HG03095 (cell line): ENCODE measurements at regions not wholly inside any gene's neighbourhood (a gene's known extent, or its start where the extent isn't known, plus 50 kb on each side); places are given as distances from the start of the nearest gene placed in this dataset.
"Not testable (repeated sequence)": the region's sequence is repeated elsewhere in the genome, so short reads cannot be mapped to it uniquely, and the experiment has no call there.

Experiments used
- ATAC-seq: cut with Tn5 transposase; IDR thresholded peaks from one replicate; pipeline ENCODE4 v1.9.1; 2021; ENCODE audit warnings: moderate library complexity; ENCODE audit not compliant: unreplicated experiment

GRCh38 chr22:22773979-22774604 is 113.5 kb upstream of the IGLL5 start:
- no peak for ATAC-seq

DNA sequence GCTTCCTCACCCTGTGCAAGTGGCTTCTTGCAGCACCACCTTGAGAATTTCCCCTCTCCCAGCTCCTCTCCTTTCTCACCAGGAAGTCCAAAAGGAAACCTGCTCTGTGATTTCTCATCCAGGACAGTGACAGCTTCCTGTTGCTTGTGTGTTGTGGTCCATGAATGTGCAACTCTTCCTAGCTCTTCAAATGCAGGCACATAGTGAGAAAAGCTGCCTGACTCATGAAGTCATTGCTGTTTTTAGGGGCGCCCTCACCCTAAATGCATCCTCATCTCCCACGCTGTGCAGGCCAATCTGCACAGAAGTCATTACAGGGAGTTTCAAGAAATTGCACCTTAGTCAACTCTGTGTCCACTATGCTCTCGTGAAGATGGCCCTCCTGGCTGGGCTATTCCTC is 112.9 kb upstream of the IGLL5 start:
- ATAC-seq, result not testable (repeated sequence)

DNA sequence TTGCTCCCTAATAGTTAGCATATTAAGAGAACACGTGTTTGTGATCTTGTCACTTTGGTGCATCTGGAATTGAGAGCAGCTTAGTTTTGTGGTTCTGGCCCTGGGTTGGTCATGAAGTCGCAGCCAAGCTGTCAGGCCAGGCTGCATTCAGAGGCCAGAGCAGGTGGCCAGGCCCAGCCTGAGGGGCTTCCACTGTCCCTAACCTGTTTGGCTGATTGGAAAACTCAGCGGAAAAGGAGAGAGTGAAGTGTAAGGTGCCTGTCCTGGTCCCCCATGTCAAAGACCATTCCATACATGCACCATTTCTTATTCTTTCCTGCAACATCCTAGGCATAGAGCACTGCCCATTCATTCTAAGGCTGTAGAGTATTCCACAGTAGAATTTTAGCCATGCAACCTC is 111.5 kb upstream of the IGLL5 start:
- ATAC-seq, result no peak

DNA sequence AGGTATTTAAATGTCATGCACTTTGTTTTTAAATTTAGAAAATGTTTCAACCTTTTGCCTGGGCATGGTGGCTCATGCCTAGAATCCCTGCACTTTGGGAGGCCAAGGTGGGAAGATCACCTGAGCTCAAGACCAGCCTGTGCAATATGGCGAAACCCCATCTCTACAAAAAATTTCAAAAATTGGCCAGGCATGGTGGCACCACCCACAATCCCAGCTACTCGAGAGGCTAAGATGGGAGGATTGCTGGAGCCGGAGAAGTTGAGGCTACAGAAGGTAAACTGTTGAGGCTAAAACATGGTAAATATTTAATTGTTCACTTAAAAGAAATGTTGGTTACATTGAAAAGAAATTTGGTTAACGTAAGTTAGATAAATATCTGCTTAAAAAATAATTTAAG is 108.4 kb upstream of the IGLL5 start:
- no peak for ATAC-seq

GRCh38 chr22:22783575-22783974 is 104.0 kb upstream of the IGLL5 start:
- ATAC-seq, result no peak

GRCh38 chr22:22784249-22785039 is 103.2 kb upstream of the IGLL5 start:
- no peak for ATAC-seq

DNA sequence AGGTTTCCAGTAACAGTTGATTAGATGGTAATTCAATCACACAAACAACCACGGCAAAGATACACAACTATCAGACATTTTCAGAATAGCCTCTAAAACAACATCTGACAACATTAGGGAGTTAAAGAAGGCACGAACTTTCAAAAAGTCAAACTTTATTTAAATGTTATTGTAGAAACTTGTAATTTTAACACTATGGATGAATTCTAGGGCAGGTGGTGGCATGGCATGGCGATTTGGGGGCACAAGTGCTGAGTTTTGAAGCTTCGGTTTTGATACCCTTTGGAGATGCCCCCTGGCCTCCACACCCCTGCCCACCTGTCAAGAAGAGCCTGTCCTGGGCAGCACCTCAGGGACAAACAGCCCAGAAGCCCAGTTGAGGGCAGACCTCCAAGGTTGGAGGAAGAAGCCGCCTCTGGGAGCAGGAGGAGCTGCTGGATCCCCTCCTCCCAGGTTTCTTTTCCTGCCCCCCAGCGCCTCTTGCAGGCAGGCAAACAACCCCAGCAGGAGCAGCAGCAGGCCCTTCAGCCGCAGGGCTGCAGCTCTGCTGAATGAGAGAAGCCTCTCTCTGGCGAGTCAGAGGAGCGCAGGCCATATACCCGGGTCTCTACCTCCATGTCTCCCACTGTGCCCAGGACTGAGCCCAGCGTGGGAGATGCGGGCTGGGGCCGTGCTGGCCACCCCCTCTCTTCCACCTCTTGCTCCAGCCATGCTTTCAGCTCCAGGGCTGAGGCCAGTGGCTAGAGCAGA is 102.1 kb upstream of the IGLL5 start:
- no peak for ATAC-seq

- ATAC-seq, result no peak
Observed at GRCh38 chr22:22786301-22787115, 101.1 kb upstream of the IGLL5 start.

DNA sequence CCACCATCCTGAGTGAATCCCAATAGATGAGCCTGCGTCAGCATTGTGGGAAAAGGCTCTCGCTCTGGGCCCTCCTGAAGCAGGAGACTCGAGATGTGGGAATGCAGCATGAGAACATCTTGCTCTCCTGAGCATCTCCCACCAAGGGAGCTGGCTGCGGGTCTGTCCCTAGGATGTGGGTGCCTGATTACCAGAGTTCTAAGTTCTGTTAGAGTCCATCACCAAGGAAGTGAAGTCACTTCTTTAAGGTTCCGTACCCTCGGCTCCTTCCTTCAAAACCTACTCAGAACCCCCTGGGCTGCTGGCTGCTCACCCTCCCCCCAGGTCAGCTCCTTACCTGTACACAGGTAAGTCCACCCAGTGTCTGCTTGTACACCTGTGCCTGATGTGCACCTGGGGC is 100.5 kb upstream of the IGLL5 start:
- ATAC-seq, result no peak

DNA sequence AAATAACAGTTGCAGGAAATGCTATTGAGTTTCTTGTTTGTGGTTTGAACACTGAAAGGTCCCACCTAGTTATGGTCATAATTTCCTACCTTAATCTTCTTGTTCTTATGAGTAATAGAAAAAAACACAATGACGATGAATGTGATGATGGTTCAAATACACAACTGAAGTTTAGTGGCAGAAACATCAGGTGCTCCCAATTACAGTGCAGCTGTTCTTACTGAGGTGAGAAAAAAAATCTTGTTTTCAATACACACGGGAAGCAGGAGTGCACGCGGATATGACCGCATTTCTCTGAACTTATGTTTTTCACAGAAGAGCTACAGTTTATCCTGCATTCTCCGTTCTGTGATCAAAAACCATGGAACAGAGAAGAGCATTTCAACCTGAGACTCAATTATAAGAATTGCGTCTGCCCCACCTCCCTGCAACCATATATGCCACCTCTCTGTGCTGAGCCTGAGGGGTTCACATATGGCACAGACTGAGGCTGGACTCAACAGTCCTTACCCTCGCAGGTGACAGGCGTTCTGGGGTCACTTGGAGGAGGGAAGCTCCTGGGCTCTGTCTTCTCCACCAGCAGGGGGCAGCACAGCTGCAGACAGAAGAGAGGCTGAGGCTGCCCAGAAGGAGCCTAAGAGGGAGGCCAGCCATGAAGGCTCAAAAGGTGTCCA is 99.7 kb upstream of the IGLL5 start:
- ATAC-seq, result no peak

DNA sequence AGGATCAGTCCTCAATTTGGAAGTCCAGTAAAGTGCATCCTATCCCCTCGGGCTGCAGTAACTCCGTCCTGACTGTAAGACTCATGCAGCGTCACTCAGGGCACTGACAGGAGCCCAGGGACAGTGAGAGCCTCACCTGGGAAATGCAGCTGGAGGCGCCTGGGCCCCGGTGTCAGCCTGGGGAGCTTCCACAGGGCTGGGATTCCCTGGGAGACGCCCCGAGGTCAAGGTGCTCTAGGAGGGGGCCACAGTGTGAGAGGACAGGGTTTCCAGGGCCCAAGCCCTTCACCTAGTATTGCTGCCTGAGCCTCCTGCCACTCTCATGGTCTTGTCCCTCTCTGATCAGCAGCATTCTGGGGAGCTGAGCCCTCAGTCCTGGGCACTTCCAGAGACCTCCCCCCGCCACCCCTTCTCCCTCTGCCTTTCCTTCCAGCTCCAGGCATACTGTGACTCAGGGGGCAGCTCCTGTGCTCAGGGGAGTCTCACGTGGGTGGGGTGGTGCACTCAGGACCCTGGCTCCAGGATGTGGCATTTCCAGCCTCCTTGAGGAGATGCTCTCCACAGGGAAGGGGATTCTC is 99.1 kb upstream of the IGLL5 start:
- no peak for ATAC-seq

DNA sequence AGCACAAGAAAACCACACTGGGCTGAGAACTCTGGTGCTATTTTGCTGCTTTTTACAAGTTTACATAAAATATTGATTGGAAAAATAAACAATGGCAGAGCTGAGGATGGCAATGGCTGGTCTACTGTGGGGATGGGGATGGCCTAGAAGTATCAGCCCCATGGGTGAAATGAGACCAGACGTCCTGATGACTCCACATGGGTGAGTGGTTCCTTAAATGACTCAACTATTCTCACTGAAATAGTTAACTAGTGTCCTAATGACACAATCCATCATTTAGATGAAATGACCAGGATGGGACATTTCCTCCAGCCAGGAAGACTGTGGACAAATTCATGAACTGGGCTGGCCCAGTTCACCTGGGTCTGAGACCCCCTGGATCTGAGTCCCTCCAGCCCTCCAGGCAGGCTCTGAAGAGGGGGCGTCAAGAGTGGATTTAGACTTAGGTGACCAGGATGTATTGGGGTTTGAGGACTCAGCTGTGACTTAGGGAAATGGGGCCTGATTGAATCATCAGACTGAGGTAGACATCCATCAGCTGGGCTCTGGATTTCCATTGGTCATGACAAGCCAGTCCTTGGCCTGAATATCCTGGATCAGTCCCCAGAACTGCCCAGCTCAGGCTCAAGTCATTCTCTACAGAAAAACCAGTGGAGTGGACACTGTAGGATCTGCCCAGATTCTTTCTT is 98.2 kb upstream of the IGLL5 start:
- no peak for ATAC-seq

DNA sequence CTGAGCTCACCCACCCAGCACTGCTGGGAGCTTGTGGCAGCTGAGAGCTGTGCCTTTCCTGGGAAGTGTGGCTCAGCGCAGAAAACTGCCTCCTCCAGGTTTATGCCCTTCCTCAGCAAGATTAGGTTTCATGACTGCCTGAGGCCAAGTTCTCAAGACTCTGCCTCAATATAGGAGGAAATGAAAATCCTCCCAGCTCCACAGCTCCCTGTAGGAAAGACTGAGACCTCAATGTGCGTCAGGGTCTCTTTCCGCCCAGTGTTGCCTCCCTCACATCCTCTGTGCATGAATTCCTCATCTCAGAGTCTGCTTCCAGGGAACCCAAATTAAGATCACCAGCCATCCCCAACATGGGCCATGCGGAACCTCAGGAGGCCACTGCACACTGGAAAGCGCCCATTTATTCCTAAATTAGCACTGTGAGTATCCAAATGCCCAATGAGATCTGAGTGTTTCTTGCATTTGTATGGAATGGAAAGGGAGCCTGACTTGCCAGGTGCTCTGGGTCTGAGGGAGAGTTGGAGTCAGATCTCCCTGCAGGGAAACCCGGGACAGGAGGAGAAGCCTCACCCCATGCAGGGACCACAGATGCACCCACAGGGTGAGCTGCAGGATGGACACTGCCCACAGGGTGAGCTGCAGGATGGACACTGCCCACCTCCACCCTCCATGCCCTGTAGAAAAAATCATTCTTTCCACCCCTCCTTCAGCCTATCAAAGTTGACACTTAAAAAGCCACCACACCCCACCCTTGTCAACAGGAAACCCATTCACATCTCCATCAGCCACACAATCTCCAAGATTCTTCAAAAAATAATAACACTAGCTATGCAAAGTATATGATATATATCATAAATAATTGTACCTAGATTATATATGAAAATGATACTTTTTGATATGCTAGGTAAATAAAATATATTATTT is 97.4 kb upstream of the IGLL5 start:
- no peak for ATAC-seq

DNA sequence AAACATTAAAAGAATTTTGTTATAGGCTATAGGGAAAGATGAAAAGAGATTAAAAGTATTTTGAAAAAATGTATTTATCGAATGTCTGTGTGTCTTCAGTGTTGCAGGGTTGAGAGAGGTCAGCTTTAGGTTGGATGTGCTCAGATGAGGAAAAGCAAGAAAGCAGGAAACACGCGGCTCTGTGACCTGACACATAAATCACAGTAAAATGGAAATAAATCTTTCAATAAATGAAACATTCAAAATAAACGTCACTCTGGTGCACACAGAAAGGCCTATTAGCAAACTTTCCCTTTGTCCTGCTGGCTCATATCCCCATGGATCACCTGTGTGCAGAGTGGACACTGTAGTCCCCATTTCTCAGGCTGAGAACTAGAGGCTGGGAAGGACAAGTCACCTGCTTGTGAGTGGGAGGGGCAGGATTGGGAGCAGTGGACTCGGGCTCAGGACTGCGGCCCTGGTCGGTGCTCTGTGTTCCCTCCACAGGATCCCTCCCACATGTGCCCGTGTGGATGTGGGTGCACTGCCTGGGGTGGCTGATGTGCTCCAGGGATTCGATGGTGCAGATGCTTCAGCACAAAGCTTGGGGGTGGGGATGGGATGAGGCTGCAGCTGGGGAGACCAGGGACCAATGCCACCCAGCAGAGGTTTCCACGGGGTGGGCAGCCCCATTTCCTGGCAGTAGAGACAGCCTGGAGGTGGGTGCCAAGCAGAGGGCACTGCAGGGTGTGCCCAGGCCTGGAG is 96.0 kb upstream of the IGLL5 start:
- ATAC-seq, result no peak

DNA sequence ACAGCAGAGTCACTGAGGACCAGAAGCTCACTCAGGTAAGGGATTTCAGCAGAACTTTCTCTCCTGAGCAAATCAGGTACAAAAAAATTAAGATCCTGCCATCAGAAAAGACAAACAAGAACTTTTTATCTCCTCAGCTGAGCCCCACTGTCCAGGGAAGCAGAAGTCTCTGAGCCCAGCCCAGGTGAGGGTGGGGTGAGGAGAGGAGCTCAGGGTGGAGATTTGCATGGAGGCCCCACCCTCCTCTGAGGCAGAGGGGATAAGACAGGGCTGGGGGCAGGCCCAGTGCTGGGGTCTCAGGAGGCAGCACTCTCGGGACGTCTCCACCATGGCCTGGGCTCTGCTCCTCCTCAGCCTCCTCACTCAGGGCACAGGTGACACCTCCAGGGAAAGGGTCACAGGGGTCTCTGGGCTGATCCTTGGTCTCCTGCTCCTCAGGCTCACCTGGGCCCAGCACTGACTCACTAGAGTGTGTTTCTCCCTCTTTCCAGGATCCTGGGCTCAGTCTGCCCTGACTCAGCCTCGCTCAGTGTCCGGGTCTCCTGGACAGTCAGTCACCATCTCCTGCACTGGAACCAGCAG is 95.3 kb upstream of the IGLL5 start:
- ATAC-seq, result not testable (repeated sequence)

DNA sequence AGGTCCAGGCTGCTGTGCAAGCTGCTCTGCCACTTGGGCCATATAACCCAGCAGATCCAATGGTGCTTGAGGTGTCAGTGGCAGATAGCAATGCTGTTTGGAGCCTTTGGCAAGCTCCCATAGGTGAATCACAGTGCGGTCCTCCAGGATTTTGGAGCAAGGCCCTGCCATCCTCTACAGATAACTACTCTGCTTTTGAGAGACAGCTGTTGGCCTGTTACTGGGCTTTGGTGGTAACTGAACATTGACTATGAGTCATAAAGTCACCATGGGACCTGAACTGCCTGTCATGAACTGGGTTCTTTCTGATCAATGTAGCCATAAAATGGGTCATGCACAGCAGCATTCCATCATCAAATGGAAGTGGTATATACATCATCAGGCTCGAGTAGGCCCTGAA is 92.0 kb upstream of the IGLL5 start:
- not testable (repeated sequence) for ATAC-seq

- ATAC-seq, result no peak
Observed at GRCh38 chr22:22796724-22797123, 90.9 kb upstream of the IGLL5 start.

- ATAC-seq, result no peak
Observed at GRCh38 chr22:22798232-22798616, 89.4 kb upstream of the IGLL5 start.
